Lung (tissue), 11 donors: ENCODE measurements at regions not wholly inside any gene's neighbourhood (a gene's known extent, or its start where the extent isn't known, plus 50 kb on each side); places are given as distances from the start of the nearest gene placed in this dataset.

ENCODE experiments used
- ATAC-seq: fragments of 200-7000 bp; cut with Tn5 transposase; one replicate; pipeline ENCODE4 v1.9.1; 2020; ENCODE audit warnings: moderate number of reproducible peaks; ENCODE audit not compliant: insufficient read depth, low FRiP score
- DNase-seq, 3 donors: peaks; one replicate each; pipeline ENCODE4 v3.0.0-alpha.2; 2013 to 2017
- H3K27ac ChIP-seq, 2 donors: one replicate each; pipeline ENCODE4 v1.5.1; 2013; ENCODE audit warnings: mild to moderate bottlenecking in 2 of 2, moderate library complexity in 2 of 2, control low read depth in 1 of 2, inconsistent platforms in 1 of 2, low read depth in 1 of 2, low read length in 1 of 2
- H3K27me3 ChIP-seq, 3 donors: one replicate each; pipeline ENCODE4 v1.5.1; 2013; ENCODE audit warnings: low read length in 2 of 3; ENCODE audit not compliant: control insufficient read depth in 3 of 3, insufficient read depth in 3 of 3
- H3K36me3 ChIP-seq, 4 donors: one replicate each; pipeline ENCODE4 v1.5.1; 2013; ENCODE audit warnings: low read length in 4 of 4, mild to moderate bottlenecking in 1 of 4, moderate library complexity in 1 of 4; ENCODE audit not compliant: control insufficient read depth in 4 of 4, insufficient read depth in 4 of 4
- H3K4me1 ChIP-seq, 5 donors: one replicate each; pipeline ENCODE4 v1.5.1; 2013; ENCODE audit warnings: low read length in 5 of 5, mild to moderate bottlenecking in 2 of 5, moderate library complexity in 1 of 5; ENCODE audit not compliant: control insufficient read depth in 5 of 5, insufficient read depth in 5 of 5
- H3K4me3 ChIP-seq: one replicate; pipeline ENCODE4 v1.5.1; 2013; ENCODE audit warnings: mild to moderate bottlenecking, control low read depth, moderate library complexity
- H3K9ac ChIP-seq, 2 donors: one replicate each; pipeline ENCODE4 v1.5.1; 2013; ENCODE audit warnings: low read length in 2 of 2, control low read depth in 1 of 2; ENCODE audit not compliant: insufficient read depth in 1 of 2
- H3K9me3 ChIP-seq, 4 donors: one replicate each; pipeline ENCODE4 v1.5.1; 2013; ENCODE audit warnings: low read length in 3 of 4, mild to moderate bottlenecking in 1 of 4, moderate library complexity in 1 of 4; ENCODE audit not compliant: control insufficient read depth in 4 of 4, insufficient read depth in 3 of 4
- CTCF ChIP-seq: IDR thresholded peaks from 2 replicates; pipeline ENCODE4 v1.5.1; 2012; ENCODE audit warnings: mild to moderate bottlenecking; ENCODE audit errors: control extremely low read depth, extremely low read depth
- WGBS, 2 donors: extraction: QIAGEN DNeasy Blood & Tissue Kit; methylation state at CpG; one replicate each; pipeline ENCODE4 v1.1.7; 2013; 5-methylcytosine and 5-hydroxymethylcytosine counted together
- donor health status: control.
- donor health status: control.
- donor health status: Bipolar disorder and iron deficiency.
- donor health status: healthy.
- donor health status: DM: yes; HTN: yes; CAD: no.

GRCh38 chr20:21033817-21034216 lies 72.3 kb downstream of the LINC00237 start:
- WGBS, 2 donors = 73 to 81% methylated on average over 9 of the region's 9 CpGs

GRCh38 chr20:21031666-21032065 lies 74.5 kb downstream of the LINC00237 start:
- WGBS, 2 donors = 35 to 61% methylated on average over 1 of the region's 1 CpG
- TF ChIP-seq CTCF = no peak
- peaks cover 0 to 9% (median 0%) of the 10 kb centered on the region in 5 donors for H3K4me1 ChIP-seq
- ATAC-seq (no peak), DNase-seq (no peak)
- H3K36me3 ChIP-seq = no peaks in the 10 kb centered on the region
- no peak overlapping the region for H3K9ac ChIP-seq
- H3K27me3 ChIP-seq = no peaks in the 10 kb centered on the region
- H3K9me3 ChIP-seq = peaks cover 0 to 2% (median 0%) of the 10 kb centered on the region in 4 donors
- no peak overlapping the region for H3K27ac ChIP-seq
- H3K4me3 ChIP-seq = no peak overlapping the region

More at GRCh38 chr20:21033817-21034216, 72.3 kb downstream of the LINC00237 start:
- Histone ChIP-seq H3K4me3 (no peak overlapping the region), H3K27ac (no peak overlapping the region), H3K4me1 (peaks cover 0 to 5% (median 0%) of the 10 kb centered on the region in 5 donors), H3K27me3 (no peaks in the 10 kb centered on the region), H3K9ac (no peak overlapping the region), H3K9me3 (no peaks in the 10 kb centered on the region), H3K36me3 (no peaks in the 10 kb centered on the region)
- TF ChIP-seq CTCF = no peak
- DNase-seq (no peak), ATAC-seq (no peak)

GRCh38 chr20:21029341-21029740 lies 76.8 kb downstream of the LINC00237 start:
- Histone ChIP-seq H3K27me3 (no peaks in the 10 kb centered on the region), H3K9ac (no peak overlapping the region), H3K36me3 (no peaks in the 10 kb centered on the region), H3K27ac (no peak overlapping the region), H3K9me3 (peaks cover 0 to 3% (median 0%) of the 10 kb centered on the region in 4 donors), H3K4me1 (peaks cover 0 to 9% (median 0%) of the 10 kb centered on the region in 5 donors), H3K4me3 (no peak overlapping the region)
- 76 to 81% methylated on average over 3 of the region's 3 CpGs for WGBS, 2 donors
- no peak for TF ChIP-seq CTCF
- ATAC-seq = no peak
- no peak for DNase-seq

- Histone ChIP-seq H3K4me1 (peaks cover 0 to 9% (median 0%) of the 10 kb centered on the region in 5 donors), H3K36me3 (no peaks in the 10 kb centered on the region), H3K9me3 (peaks cover 0 to 3% (median 0%) of the 10 kb centered on the region in 4 donors), H3K27me3 (no peaks in the 10 kb centered on the region), H3K27ac (no peak overlapping the region), H3K4me3 (no peak overlapping the region), H3K9ac (no peak overlapping the region)
- no peak for ATAC-seq
- 51 to 77% methylated on average over 4 of the region's 4 CpGs for WGBS, 2 donors
- DNase-seq = peak in 2 of 3 donors; percentile 6 to 10
- TF ChIP-seq CTCF = no peak
These were observed 77.2 kb downstream of the LINC00237 start for GRCh38 chr20:21028921-21029320.
